Liver (tissue), 1 donor: ENCODE measurements at regions not wholly inside any gene's neighbourhood (a gene's known extent, or its start where the extent isn't known, plus 50 kb on each side); places are given as distances from the start of the nearest gene placed in this dataset.

Source experiments
- FOXA1 ChIP-seq: IDR thresholded peaks from 2 replicates; pipeline ENCODE4 v1.6.1; 2016; ENCODE audit warnings: antibody characterized with exemption
- REST ChIP-seq: IDR thresholded peaks from 2 replicates; pipeline ENCODE4 v1.6.1; 2016; ENCODE audit warnings: antibody characterized with exemption, mild to moderate bottlenecking

- TF ChIP-seq FOXA1 (no peak), REST (no peak)
Measured at GRCh38 chr18:64589000-64589399, 440.1 kb upstream of the LINC00305 start.
